SK-N-SH (cell line): ENCODE measurements at regions not wholly inside any gene's neighbourhood (a gene's known extent, or its start where the extent isn't known, plus 50 kb on each side); places are given as distances from the start of the nearest gene placed in this dataset.

Experiments
- EP300 ChIP-seq, 2 experiments: IDR thresholded peaks; 2 replicates each; pipeline versions ENCODE4 v1.4.0 to v1.6.1; 2012; ENCODE audit warnings: borderline replicate concordance in 1 of 2, low read depth in 1 of 2, low read length in 1 of 2
- JUND ChIP-seq: IDR thresholded peaks from 2 replicates; pipeline ENCODE4 v1.4.0; 2012
- MXI1 ChIP-seq: IDR thresholded peaks from 2 replicates; pipeline ENCODE4 v1.6.1; 2012; ENCODE audit warnings: mild to moderate bottlenecking, low read depth, low read length, improper control_type of control experiment
- NFIC ChIP-seq: IDR thresholded peaks from 2 replicates; pipeline ENCODE4 v1.4.0; 2012; ENCODE audit warnings: borderline replicate concordance
- NRF1 ChIP-seq: IDR thresholded peaks from 2 replicates; pipeline ENCODE4 v1.6.1; 2012; ENCODE audit warnings: low read depth, mild to moderate bottlenecking, low read length
- POLR2AphosphoS5 ChIP-seq: IDR thresholded peaks from 2 replicates; pipeline ENCODE4 v1.6.1; 2012; ENCODE audit warnings: low read depth, low read length
- RAD21 ChIP-seq: IDR thresholded peaks from 2 replicates; pipeline ENCODE4 v1.6.1; 2012; ENCODE audit warnings: mild to moderate bottlenecking, low read length
- TAF1 ChIP-seq: IDR thresholded peaks from 2 replicates; pipeline ENCODE4 v1.6.1; 2012; ENCODE audit warnings: low read depth, mild to moderate bottlenecking, low read length, moderate library complexity, borderline replicate concordance
- TF ChIP-seq, protein P1 (sequence below): fragments of 200-600 bp; sonication (generic); IDR thresholded peaks from 2 replicates; pipeline ENCODE4 v1.6.1; 2017; ENCODE audit warnings: antibody characterized with exemption, mild to moderate bottlenecking, moderate library complexity
- TF ChIP-seq, protein P2 (sequence below): IDR thresholded peaks from 2 replicates; pipeline ENCODE4; 2012
- TF ChIP-seq, protein P3 (sequence below): IDR thresholded peaks from 2 replicates; pipeline ENCODE4 v1.4.0; 2012; ENCODE audit warnings: low read depth

DNA sequence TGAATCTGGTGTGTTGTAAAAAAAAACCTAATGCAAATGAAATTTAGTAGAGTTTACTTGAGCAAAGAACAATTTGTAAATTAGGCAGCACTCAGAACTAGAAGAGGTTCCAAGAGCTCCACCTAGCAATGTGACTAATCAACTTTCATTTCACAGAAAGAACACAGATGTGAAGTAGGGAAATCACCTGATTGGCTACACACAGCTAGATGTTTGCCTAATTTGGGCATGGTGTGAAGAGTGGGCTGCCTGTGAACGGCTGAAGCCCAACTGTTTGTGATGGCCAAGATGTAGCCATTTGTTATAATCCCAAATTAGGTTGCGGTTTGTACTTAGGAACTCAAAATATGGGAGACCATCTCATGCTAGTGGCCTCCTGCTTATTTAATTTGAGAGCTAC lies 724.4 kb upstream of the SLITRK5 start:
- TF ChIP-seq, protein P1, sequence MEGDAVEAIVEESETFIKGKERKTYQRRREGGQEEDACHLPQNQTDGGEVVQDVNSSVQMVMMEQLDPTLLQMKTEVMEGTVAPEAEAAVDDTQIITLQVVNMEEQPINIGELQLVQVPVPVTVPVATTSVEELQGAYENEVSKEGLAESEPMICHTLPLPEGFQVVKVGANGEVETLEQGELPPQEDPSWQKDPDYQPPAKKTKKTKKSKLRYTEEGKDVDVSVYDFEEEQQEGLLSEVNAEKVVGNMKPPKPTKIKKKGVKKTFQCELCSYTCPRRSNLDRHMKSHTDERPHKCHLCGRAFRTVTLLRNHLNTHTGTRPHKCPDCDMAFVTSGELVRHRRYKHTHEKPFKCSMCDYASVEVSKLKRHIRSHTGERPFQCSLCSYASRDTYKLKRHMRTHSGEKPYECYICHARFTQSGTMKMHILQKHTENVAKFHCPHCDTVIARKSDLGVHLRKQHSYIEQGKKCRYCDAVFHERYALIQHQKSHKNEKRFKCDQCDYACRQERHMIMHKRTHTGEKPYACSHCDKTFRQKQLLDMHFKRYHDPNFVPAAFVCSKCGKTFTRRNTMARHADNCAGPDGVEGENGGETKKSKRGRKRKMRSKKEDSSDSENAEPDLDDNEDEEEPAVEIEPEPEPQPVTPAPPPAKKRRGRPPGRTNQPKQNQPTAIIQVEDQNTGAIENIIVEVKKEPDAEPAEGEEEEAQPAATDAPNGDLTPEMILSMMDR = no peak
- no peak for TF ChIP-seq JUND
- TF ChIP-seq, protein P2, sequence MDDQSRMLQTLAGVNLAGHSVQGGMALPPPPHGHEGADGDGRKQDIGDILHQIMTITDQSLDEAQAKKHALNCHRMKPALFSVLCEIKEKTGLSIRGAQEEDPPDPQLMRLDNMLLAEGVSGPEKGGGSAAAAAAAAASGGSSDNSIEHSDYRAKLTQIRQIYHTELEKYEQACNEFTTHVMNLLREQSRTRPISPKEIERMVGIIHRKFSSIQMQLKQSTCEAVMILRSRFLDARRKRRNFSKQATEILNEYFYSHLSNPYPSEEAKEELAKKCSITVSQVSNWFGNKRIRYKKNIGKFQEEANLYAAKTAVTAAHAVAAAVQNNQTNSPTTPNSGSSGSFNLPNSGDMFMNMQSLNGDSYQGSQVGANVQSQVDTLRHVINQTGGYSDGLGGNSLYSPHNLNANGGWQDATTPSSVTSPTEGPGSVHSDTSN = no peak
- no peak for TF ChIP-seq POLR2AphosphoS5
- TF ChIP-seq NFIC = no peak
- no peak for TF ChIP-seq RAD21
- no peak for TF ChIP-seq NRF1
- no peak for TF ChIP-seq MXI1
- no peak for TF ChIP-seq TAF1
- TF ChIP-seq, protein P3, sequence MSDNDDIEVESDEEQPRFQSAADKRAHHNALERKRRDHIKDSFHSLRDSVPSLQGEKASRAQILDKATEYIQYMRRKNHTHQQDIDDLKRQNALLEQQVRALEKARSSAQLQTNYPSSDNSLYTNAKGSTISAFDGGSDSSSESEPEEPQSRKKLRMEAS = no peak
- TF ChIP-seq EP300 (IDR thresholded peaks at IDR 0.05; ENCODE audit: borderline replicate concordance in 1 of 2, low read depth in 1 of 2, low read length in 1 of 2) = no peak
